PFSK-1 (cell line): ENCODE measurements at regions not wholly inside any gene's neighbourhood (a gene's known extent, or its start where the extent isn't known, plus 50 kb on each side); places are given as distances from the start of the nearest gene placed in this dataset.

ENCODE experiments used
- POLR2AphosphoS5 ChIP-seq: IDR thresholded peaks from 2 replicates; pipeline ENCODE4 v1.6.1; 2012; ENCODE audit warnings: low read depth, mild to moderate bottlenecking, control low read depth, low read length, moderate library complexity
- TAF1 ChIP-seq: IDR thresholded peaks from 2 replicates; pipeline ENCODE4 v1.6.1; 2012; ENCODE audit warnings: low read length, control low read depth, borderline replicate concordance; ENCODE audit not compliant: insufficient read depth

GRCh38 chr4:32631831-32632230 lies 1911.7 kb downstream of the PCDH7 start:
- no peak for TF ChIP-seq POLR2AphosphoS5
- no peak for TF ChIP-seq TAF1
